ENCODE measurements at regions not wholly inside any gene's neighbourhood (a gene's known extent, or its start where the extent isn't known, plus 50 kb on each side); places are given as distances from the start of the nearest gene placed in this dataset.

GRCh38 chr19:32123355-32123940 is 222.0 kb upstream of the ZNF507 start:
- TF ChIP-seq EZH2phosphoT487 (IDR thresholded peaks at IDR 0.05; ENCODE audit: borderline replicate concordance, low read depth, low read length) = no peak
- no peak for TF ChIP-seq CTCF (conservative IDR thresholded peaks at IDR 0.05; ENCODE audit: low read length)
- Histone ChIP-seq H3K9me3 (ENCODE audit: low read length) (no peaks in the 10 kb centered on the region), H2AFZ (ENCODE audit: low read length) (no peak overlapping the region), H3K79me2 (ENCODE audit: insufficient read depth, low read depth, low read length) (no peaks in the 10 kb centered on the region), H3K36me3 (ENCODE audit: insufficient read depth, low read length) (no peaks in the 10 kb centered on the region), H4K20me1 (ENCODE audit: insufficient read depth, low read length) (no peaks in the 10 kb centered on the region), H3K9me2 (ENCODE audit: insufficient read depth, low read length) (no peaks in the 10 kb centered on the region), H3K4me1 (ENCODE audit: insufficient read depth, low read length, poor library complexity, severe bottlenecking) (no peaks in the 10 kb centered on the region), H3K4me3 (ENCODE audit: low read depth, low read length, poor library complexity, severe bottlenecking) (no peak overlapping the region), H3K4me2 (ENCODE audit: low read length) (no peak overlapping the region), H3K27ac (ENCODE audit: low read depth, low read length, poor library complexity, severe bottlenecking) (no peak overlapping the region)
- POLR2A ChIA-PET = no interaction called here
- intact Hi-C loops (cut with micrococcal nuclease; ENCODE audit: unreplicated experiment) = no loop called here
- CTCF ChIA-PET (ENCODE audit: unreplicated experiment) = no interaction called here
- no TSS peak for BruUV-seq (replicated peaks)
- no peak for DNase-seq (ENCODE audit: low spot score)

GRCh38 chr19:32124585-32124984 is 220.8 kb upstream of the ZNF507 start:
- Histone ChIP-seq H3K4me1 (ENCODE audit: insufficient read depth, low read length, poor library complexity, severe bottlenecking) (no peaks in the 10 kb centered on the region), H3K4me3 (ENCODE audit: low read depth, low read length, poor library complexity, severe bottlenecking) (no peak overlapping the region), H2AFZ (ENCODE audit: low read length) (no peak overlapping the region), H4K20me1 (ENCODE audit: insufficient read depth, low read length) (no peaks in the 10 kb centered on the region), H3K9me3 (ENCODE audit: low read length) (no peaks in the 10 kb centered on the region), H3K36me3 (ENCODE audit: insufficient read depth, low read length) (no peaks in the 10 kb centered on the region), H3K27ac (ENCODE audit: low read depth, low read length, poor library complexity, severe bottlenecking) (no peak overlapping the region), H3K79me2 (ENCODE audit: insufficient read depth, low read depth, low read length) (no peaks in the 10 kb centered on the region), H3K9me2 (ENCODE audit: insufficient read depth, low read length) (no peaks in the 10 kb centered on the region), H3K4me2 (ENCODE audit: low read length) (no peak overlapping the region)
- DNase-seq (ENCODE audit: low spot score) = no peak
- POLR2A ChIA-PET = no interaction called here
- TF ChIP-seq CTCF (conservative IDR thresholded peaks at IDR 0.05; ENCODE audit: low read length) (no peak), EZH2phosphoT487 (IDR thresholded peaks at IDR 0.05; ENCODE audit: borderline replicate concordance, low read depth, low read length) (no peak)
- intact Hi-C loops (cut with micrococcal nuclease; ENCODE audit: unreplicated experiment) = no loop called here
- no TSS peak for BruUV-seq (replicated peaks)
- CTCF ChIA-PET (ENCODE audit: unreplicated experiment) = no interaction called here

- no TSS peak for BruUV-seq (replicated peaks)
These were observed 216.3 kb upstream of the ZNF507 start for GRCh38 chr19:32129141-32129540.

More at GRCh38 chr19:32129141-32129540, 216.3 kb upstream of the ZNF507 start:
- intact Hi-C loops (cut with micrococcal nuclease; ENCODE audit: unreplicated experiment) = no loop called here
- H3K79me2 ChIP-seq (ENCODE audit: insufficient read depth, low read depth, low read length) = no peaks in the 10 kb centered on the region
- no peaks in the 10 kb centered on the region for H4K20me1 ChIP-seq (ENCODE audit: insufficient read depth, low read length)
- H3K36me3 ChIP-seq (ENCODE audit: insufficient read depth, low read length) = no peaks in the 10 kb centered on the region
- H3K4me1 ChIP-seq (ENCODE audit: insufficient read depth, low read length, poor library complexity, severe bottlenecking) = no peaks in the 10 kb centered on the region
- H3K4me3 ChIP-seq (ENCODE audit: low read depth, low read length, poor library complexity, severe bottlenecking) = no peak overlapping the region
- H3K4me2 ChIP-seq (ENCODE audit: low read length) = no peak overlapping the region
- H3K9me2 ChIP-seq (ENCODE audit: insufficient read depth, low read length) = no peaks in the 10 kb centered on the region
- TF ChIP-seq EZH2phosphoT487 (IDR thresholded peaks at IDR 0.05; ENCODE audit: borderline replicate concordance, low read depth, low read length) = no peak
- no peak for TF ChIP-seq CTCF (conservative IDR thresholded peaks at IDR 0.05; ENCODE audit: low read length)
- ChIA-PET CTCF (ENCODE audit: unreplicated experiment) (no interaction called here), POLR2A (no interaction called here)
- H2AFZ ChIP-seq (ENCODE audit: low read length) = no peak overlapping the region
- H3K27ac ChIP-seq (ENCODE audit: low read depth, low read length, poor library complexity, severe bottlenecking) = no peak overlapping the region
- no peaks in the 10 kb centered on the region for H3K9me3 ChIP-seq (ENCODE audit: low read length)
- DNase-seq (ENCODE audit: low spot score) = no peak
